Epithelial cell of proximal tubule (primary cell): ENCODE measurements at regions not wholly inside any gene's neighbourhood (a gene's known extent, or its start where the extent isn't known, plus 50 kb on each side); places are given as distances from the start of the nearest gene placed in this dataset.

Experiments
- DNase-seq: peaks from one replicate; pipeline ENCODE4 v3.0.0-alpha.2; 2011; ENCODE audit warnings: low read depth
- H3K4me3 ChIP-seq: 2 replicates; pipeline ENCODE4 v1.5.1; 2011; ENCODE audit warnings: low read depth, mild to moderate bottlenecking, low read length
- CTCF ChIP-seq: conservative IDR thresholded peaks from 2 replicates; pipeline ENCODE4 v1.5.1; 2012; ENCODE audit warnings: low read depth, mild to moderate bottlenecking, low read length

GRCh38 chr13:79124183-79124582, 281.9 kb downstream of the RBM26 start:
- no peak for DNase-seq
- no peak overlapping the region for H3K4me3 ChIP-seq
- no peak for TF ChIP-seq CTCF

- TF ChIP-seq CTCF = no peak
- no peak overlapping the region for H3K4me3 ChIP-seq
- no peak for DNase-seq
Observed at GRCh38 chr13:79121286-79121685, 284.8 kb downstream of the RBM26 start.

- H3K4me3 ChIP-seq = no peak overlapping the region
- no peak for TF ChIP-seq CTCF
- DNase-seq = no peak
Observed at GRCh38 chr13:79119578-79120107, 286.4 kb downstream of the RBM26 start.

GRCh38 chr13:79112016-79112415, 294.0 kb downstream of the RBM26 start:
- DNase-seq = no peak

GRCh38 chr13:79108914-79109643, 297.0 kb downstream of the RBM26 start:
- TF ChIP-seq CTCF = no peak
- no peak overlapping the region for H3K4me3 ChIP-seq
- no peak for DNase-seq

More at GRCh38 chr13:79112016-79112415, 294.0 kb downstream of the RBM26 start:
- no peak for TF ChIP-seq CTCF
- no peak overlapping the region for H3K4me3 ChIP-seq

- H3K4me3 ChIP-seq = no peak overlapping the region
- no peak for TF ChIP-seq CTCF
- DNase-seq = no peak
Observed at GRCh38 chr13:79098596-79098995, 307.5 kb downstream of the RBM26 start.

GRCh38 chr13:79097201-79097600, 308.9 kb downstream of the RBM26 start:
- no peak for TF ChIP-seq CTCF
- no peak overlapping the region for H3K4me3 ChIP-seq
- no peak for DNase-seq
